ENCODE measurements at regions not wholly inside any gene's neighbourhood (a gene's known extent, or its start where the extent isn't known, plus 50 kb on each side); places are given as distances from the start of the nearest gene placed in this dataset.
A peak's percentile ranks its signal among the peaks of the same experiment; 100 is the strongest.

GRCh38 chr7:77479536-77480088, 57.5 kb upstream of the PTPN12 start:
- Mint-ChIP-seq H3K27me3 (ENCODE audit: low read depth, unreplicated experiment) (no peaks in the 10 kb centered on the region), H3K27ac (ENCODE audit: unreplicated experiment) (no peak overlapping the region), H3K9me3 (ENCODE audit: unreplicated experiment) (no peaks in the 10 kb centered on the region), H3K4me1 (ENCODE audit: low read depth, unreplicated experiment) (peaks cover 5% of the 10 kb centered on the region), H3K36me3 (ENCODE audit: low read depth, unreplicated experiment) (no peaks in the 10 kb centered on the region), H3K4me3 (ENCODE audit: unreplicated experiment) (no peak overlapping the region)
- Histone ChIP-seq H3K9ac (ENCODE audit: low read length) (no peak overlapping the region), H3K4me2 (ENCODE audit: low read length) (no peak overlapping the region), H3K27ac (ENCODE audit: low read depth, low read length) (no peak overlapping the region), H3K4me3 (ENCODE audit: insufficient read depth, low read depth, low read length) (no peak overlapping the region), H4K20me1 (ENCODE audit: insufficient read depth, low read length) (no peaks in the 10 kb centered on the region), H3K36me3 (ENCODE audit: insufficient read depth, low read length) (no peaks in the 10 kb centered on the region), H3K9me3 (ENCODE audit: insufficient read depth, low read depth, low read length) (no peaks in the 10 kb centered on the region), H3K27me3 (ENCODE audit: insufficient read depth, low read length) (no peaks in the 10 kb centered on the region), H2AFZ (ENCODE audit: low read depth, low read length) (no peak overlapping the region), H3K79me2 (ENCODE audit: insufficient read depth, low read length) (no peaks in the 10 kb centered on the region), H3K4me1 (ENCODE audit: insufficient read depth, low read length) (no peaks in the 10 kb centered on the region)
- TF ChIP-seq EZH2 (IDR thresholded peaks at IDR 0.05; ENCODE audit: insufficient read depth, low read length) (no peak), CTCF (IDR thresholded peaks at IDR 0.05; ENCODE audit: insufficient read depth, low read depth, low read length) (no peak)
- no peak for DNase-seq (ENCODE audit: low read depth)
- FAIRE-seq = no peak

- TF ChIP-seq EZH2 (IDR thresholded peaks at IDR 0.05; ENCODE audit: insufficient read depth, low read length) = no peak
- TF ChIP-seq CTCF (IDR thresholded peaks at IDR 0.05; ENCODE audit: insufficient read depth, low read depth, low read length) = no peak
- no peaks in the 10 kb centered on the region for H3K36me3 Mint-ChIP-seq (ENCODE audit: low read depth, unreplicated experiment)
- no peak for DNase-seq (ENCODE audit: low read depth)
- Histone ChIP-seq H3K4me3 (ENCODE audit: insufficient read depth, low read depth, low read length) (no peak overlapping the region), H3K79me2 (ENCODE audit: insufficient read depth, low read length) (no peaks in the 10 kb centered on the region), H3K27me3 (ENCODE audit: insufficient read depth, low read length) (no peaks in the 10 kb centered on the region), H3K4me2 (ENCODE audit: low read length) (no peak overlapping the region), H4K20me1 (ENCODE audit: insufficient read depth, low read length) (no peaks in the 10 kb centered on the region), H3K9ac (ENCODE audit: low read length) (no peak overlapping the region), H3K36me3 (ENCODE audit: insufficient read depth, low read length) (no peaks in the 10 kb centered on the region), H3K27ac (ENCODE audit: low read depth, low read length) (no peak overlapping the region), H2AFZ (ENCODE audit: low read depth, low read length) (no peak overlapping the region), H3K4me1 (ENCODE audit: insufficient read depth, low read length) (no peaks in the 10 kb centered on the region), H3K9me3 (ENCODE audit: insufficient read depth, low read depth, low read length) (no peaks in the 10 kb centered on the region)
- peaks cover 2% of the 10 kb centered on the region for H3K9me3 Mint-ChIP-seq (ENCODE audit: unreplicated experiment)
- no peaks in the 10 kb centered on the region for H3K27me3 Mint-ChIP-seq (ENCODE audit: low read depth, unreplicated experiment)
- no peak for FAIRE-seq
- no peak overlapping the region for H3K4me3 Mint-ChIP-seq (ENCODE audit: unreplicated experiment)
- no peak overlapping the region for H3K27ac Mint-ChIP-seq (ENCODE audit: unreplicated experiment)
- H3K4me1 Mint-ChIP-seq (ENCODE audit: low read depth, unreplicated experiment) = peaks cover 5% of the 10 kb centered on the region
Observed at GRCh38 chr7:77476871-77477270, 60.2 kb upstream of the PTPN12 start.

DNA sequence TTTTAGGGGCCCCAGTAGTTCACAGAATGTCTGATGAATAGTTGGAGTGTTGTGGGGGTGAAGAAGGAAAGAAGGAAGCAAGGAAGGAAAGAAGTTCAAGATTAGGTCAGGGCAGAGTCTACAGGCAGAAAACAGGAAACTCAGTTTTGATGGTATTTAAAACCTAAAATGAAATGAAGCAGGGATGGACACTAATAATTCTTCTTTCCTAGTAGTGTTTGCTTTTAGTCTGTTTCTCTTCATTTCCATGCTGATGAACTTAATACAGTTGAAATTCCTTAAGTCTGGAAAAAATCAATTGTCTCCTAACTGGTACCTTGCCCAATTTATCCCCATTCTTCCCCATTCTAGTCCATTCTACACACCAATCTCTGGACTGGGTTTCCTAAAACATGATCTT, 59.0 kb upstream of the GSAP start:
- FAIRE-seq (no peak), DNase-seq (ENCODE audit: low read depth) (no peak)
- H2AFZ ChIP-seq (ENCODE audit: low read depth, low read length) = no peak overlapping the region
- H3K4me1 ChIP-seq (ENCODE audit: insufficient read depth, low read length) = no peaks in the 10 kb centered on the region
- H3K27ac ChIP-seq (ENCODE audit: low read depth, low read length) = no peak overlapping the region
- no peaks in the 10 kb centered on the region for H3K36me3 ChIP-seq (ENCODE audit: insufficient read depth, low read length)
- no peak overlapping the region for H3K9ac ChIP-seq (ENCODE audit: low read length)
- no peak overlapping the region for H3K4me2 ChIP-seq (ENCODE audit: low read length)
- H3K27me3 Mint-ChIP-seq (ENCODE audit: low read depth, unreplicated experiment) = no peaks in the 10 kb centered on the region
- no peak overlapping the region for H3K4me3 Mint-ChIP-seq (ENCODE audit: unreplicated experiment)
- peaks cover 5% of the 10 kb centered on the region for H3K4me1 Mint-ChIP-seq (ENCODE audit: low read depth, unreplicated experiment)
- no peak overlapping the region for H3K4me3 ChIP-seq (ENCODE audit: insufficient read depth, low read depth, low read length)
- no peaks in the 10 kb centered on the region for H3K9me3 ChIP-seq (ENCODE audit: insufficient read depth, low read depth, low read length)
- peak overlapping the region; percentile 3 for H3K27ac Mint-ChIP-seq (ENCODE audit: unreplicated experiment)
- peaks cover 2% of the 10 kb centered on the region for H3K9me3 Mint-ChIP-seq (ENCODE audit: unreplicated experiment)
- H3K79me2 ChIP-seq (ENCODE audit: insufficient read depth, low read length) = no peaks in the 10 kb centered on the region
- H4K20me1 ChIP-seq (ENCODE audit: insufficient read depth, low read length) = no peaks in the 10 kb centered on the region
- H3K27me3 ChIP-seq (ENCODE audit: insufficient read depth, low read length) = no peaks in the 10 kb centered on the region
- no peaks in the 10 kb centered on the region for H3K36me3 Mint-ChIP-seq (ENCODE audit: low read depth, unreplicated experiment)
- TF ChIP-seq CTCF (IDR thresholded peaks at IDR 0.05; ENCODE audit: insufficient read depth, low read depth, low read length) (no peak), EZH2 (IDR thresholded peaks at IDR 0.05; ENCODE audit: insufficient read depth, low read length) (no peak)

Measured in astrocyte (in vitro differentiated cells and primary cell).